ENCODE measurements at regions not wholly inside any gene's neighbourhood (a gene's known extent, or its start where the extent isn't known, plus 50 kb on each side); places are given as distances from the start of the nearest gene placed in this dataset.
"Not testable (repeated sequence)": the region's sequence is repeated elsewhere in the genome, so short reads cannot be mapped to it uniquely, and the experiment has no call there.

DNA sequence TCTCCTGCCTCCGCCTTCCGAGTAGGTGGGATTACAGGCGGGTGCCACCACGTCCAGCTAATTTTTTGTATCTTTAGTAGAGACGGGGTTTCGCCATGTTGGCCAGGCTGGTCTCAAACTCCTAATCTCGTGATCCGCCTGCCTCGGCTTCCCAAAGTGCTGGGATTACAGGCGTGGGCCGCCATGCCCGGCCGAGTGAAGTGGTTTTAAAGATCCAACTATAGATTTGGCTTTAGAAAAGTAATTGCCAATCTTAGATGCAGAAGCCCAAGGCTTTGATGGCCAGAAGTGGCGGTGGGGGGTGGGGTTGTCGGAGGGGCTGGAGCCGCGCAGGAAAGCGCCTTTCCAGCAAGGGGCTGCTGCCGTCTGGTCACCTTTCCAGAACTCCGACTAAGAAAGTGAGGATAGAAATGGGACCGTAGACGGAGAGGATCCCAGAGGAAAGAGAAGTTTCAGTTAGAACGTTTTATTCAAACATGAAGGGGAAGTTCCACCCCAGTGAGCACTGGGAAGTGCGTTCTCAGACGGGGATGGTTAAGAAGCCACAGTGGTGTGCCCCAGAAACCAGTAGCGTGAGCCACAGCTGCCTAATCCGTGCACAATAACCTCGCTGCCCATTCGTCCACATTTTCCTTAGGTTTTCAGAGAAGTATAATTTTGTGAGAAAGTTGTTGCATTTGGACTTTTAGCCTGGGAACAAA, 69.7 kb downstream of the DLL1 start:
- ATAC-seq, result no peak
- intact Hi-C loops (cut with DNase I), result no loop called here
- Histone ChIP-seq H3K27me3 (no peaks in the 10 kb centered on the region), H3K4me1 (peaks cover 12% of the 10 kb centered on the region), H3K36me3 (no peaks in the 10 kb centered on the region), H3K9me3 (no peaks in the 10 kb centered on the region), H3K4me3 (no peak overlapping the region), H3K27ac (no peak overlapping the region)
- TF ChIP-seq, protein P1, sequence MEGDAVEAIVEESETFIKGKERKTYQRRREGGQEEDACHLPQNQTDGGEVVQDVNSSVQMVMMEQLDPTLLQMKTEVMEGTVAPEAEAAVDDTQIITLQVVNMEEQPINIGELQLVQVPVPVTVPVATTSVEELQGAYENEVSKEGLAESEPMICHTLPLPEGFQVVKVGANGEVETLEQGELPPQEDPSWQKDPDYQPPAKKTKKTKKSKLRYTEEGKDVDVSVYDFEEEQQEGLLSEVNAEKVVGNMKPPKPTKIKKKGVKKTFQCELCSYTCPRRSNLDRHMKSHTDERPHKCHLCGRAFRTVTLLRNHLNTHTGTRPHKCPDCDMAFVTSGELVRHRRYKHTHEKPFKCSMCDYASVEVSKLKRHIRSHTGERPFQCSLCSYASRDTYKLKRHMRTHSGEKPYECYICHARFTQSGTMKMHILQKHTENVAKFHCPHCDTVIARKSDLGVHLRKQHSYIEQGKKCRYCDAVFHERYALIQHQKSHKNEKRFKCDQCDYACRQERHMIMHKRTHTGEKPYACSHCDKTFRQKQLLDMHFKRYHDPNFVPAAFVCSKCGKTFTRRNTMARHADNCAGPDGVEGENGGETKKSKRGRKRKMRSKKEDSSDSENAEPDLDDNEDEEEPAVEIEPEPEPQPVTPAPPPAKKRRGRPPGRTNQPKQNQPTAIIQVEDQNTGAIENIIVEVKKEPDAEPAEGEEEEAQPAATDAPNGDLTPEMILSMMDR (IDR thresholded peaks at IDR 0.05), result no peak
- DNase-seq, result no peak

DNA sequence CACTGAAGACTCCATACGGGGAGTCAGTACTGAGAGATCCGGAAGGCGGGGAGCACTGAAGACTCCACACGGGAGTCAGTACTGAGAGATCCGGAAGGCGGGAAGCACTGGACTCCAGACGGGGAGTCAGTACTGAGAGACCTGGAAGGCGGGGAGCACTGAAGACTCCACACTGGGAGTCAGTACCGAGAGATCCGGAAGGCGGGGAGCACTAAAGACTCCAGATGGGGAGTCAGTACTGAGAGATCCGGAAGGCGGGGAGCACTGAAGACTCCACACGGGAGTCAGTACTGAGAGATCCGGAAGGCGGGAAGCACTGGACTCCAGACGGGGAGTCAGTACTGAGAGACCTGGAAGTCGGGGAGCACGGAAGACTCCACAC, 77.2 kb downstream of the DLL1 start:
- H3K9me3 ChIP-seq; H3K4me3 ChIP-seq; H3K36me3 ChIP-seq; intact Hi-C loops (cut with DNase I); H3K27ac ChIP-seq; DNase-seq; H3K4me1 ChIP-seq; ATAC-seq: not testable (repeated sequence)
- peaks cover 21% of the 10 kb centered on the region for H3K27me3 ChIP-seq

DNA sequence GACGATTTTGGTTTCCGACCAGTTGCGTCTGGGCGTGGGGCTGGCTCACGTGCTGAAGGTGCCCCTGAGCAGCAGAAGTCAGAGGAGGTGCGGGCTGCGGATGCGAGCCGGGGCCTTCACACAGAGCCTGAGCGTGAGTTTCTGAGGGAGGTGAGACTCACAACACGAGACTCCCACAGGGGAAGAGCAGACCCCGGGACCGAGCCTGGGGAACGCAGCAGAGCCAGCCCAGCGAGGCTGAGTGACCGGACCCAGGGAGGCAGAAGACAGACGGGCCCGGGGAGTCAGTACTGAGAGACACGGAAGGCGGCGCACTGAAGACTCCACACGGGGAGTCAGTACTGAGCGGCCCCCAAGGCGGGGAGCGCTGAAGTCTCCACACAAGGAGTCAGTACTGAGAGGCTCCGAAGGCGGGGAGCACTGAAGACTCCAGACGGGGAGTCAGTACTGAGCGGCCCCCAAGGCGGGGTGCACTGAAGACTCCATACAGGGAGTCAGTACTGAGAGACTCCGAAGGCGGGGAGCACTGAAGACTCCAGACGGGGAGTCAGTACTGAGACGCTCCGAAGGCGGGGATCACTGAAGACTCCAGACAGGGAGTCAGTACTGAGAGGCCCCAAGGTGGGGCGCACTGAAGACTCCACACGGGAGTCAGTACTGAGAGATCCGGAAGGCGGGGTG, 77.8 kb downstream of the DLL1 start:
- no peak for DNase-seq
- intact Hi-C loops (cut with DNase I), result no loop called here

DNA sequence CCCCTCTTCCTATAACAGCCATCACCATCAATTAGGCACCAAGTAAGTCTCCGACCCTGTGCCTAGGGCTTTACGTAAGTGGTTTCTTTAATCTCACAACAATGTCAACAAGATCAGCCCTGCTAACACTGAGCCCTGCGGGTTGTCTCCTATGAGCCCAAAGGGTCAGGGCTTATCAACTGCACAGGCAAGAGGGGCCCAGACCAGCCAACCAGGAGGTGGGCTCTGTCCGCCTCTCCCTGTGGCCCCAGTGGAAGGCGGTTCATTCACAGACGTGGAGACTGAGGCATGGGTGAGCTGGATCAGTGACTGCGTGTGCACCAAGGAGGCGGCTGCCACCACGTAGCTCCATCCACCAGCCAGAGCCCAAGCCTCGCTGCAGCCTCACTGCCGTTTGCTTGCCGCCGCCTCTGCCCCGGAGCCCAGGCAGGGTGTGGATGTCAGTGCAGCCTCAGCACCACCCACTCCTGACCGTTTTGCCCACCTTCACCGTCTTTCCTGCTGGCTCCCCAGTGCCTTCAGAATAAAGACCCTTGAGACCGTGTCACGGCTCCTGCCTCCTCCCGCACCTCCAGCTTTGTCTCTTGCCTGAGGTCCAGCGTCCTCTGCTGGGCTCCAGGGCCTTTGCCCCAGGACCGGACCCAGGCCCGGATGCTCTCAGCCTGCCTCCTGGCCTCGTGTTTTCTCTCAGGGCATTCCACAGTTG, 78.7 kb downstream of the DLL1 start:
- ATAC-seq, result no peak
- Histone ChIP-seq H3K36me3 (no peaks in the 10 kb centered on the region), H3K9me3 (no peaks in the 10 kb centered on the region), H3K27me3 (peaks cover 21% of the 10 kb centered on the region), H3K4me1 (no peaks in the 10 kb centered on the region), H3K27ac (no peak overlapping the region), H3K4me3 (no peak overlapping the region)
- DNase-seq, result peak; percentile 53
- TF ChIP-seq, protein P1 (IDR thresholded peaks at IDR 0.05), result no peak
- intact Hi-C loops (cut with DNase I), result no loop called here

More for the DNA sequence above, 77.8 kb downstream of the DLL1 start:
- Histone ChIP-seq H3K4me1 (no peaks in the 10 kb centered on the region), H3K27ac (no peak overlapping the region), H3K4me3 (no peak overlapping the region), H3K36me3 (no peaks in the 10 kb centered on the region), H3K27me3 (peaks cover 21% of the 10 kb centered on the region), H3K9me3 (no peaks in the 10 kb centered on the region)
- ATAC-seq, result no peak
- TF ChIP-seq, protein P1 (IDR thresholded peaks at IDR 0.05), result no peak

DNA sequence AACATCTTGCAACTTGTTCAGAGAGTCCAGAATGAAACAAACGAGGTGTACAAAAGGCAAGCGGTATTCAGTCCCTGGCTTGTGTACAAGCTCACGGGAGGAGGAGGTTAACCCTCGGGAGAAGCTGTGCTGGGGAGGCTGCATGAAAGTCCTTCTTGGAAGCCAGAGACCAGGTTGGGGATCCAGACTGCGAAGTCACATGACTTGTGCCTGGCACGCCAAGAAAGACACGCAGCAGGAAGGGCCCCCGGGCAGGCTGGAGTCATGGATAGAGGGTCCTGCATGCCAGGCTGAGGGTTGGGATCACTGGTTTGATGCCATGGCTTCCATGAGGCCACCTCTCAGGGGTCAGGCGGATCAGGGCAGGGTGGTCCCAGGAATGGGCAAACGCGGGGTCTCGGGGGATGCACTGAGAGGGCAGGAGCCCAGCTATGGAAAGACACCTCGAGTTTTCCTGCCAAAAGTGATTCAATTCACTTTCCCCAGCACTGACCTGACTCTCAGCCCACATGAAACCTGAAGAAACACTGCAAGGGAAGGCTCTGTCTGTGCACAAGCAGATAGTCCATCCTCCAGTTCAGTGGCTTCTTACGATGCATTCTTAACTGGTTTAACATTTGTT, 79.4 kb downstream of the DLL1 start:
- H3K27me3 ChIP-seq, result peaks cover 21% of the 10 kb centered on the region
- no peak for DNase-seq

More for the DNA sequence above, 79.4 kb downstream of the DLL1 start:
- H3K4me3 ChIP-seq, result no peak overlapping the region
- no peak for ATAC-seq
- no peaks in the 10 kb centered on the region for H3K36me3 ChIP-seq
- TF ChIP-seq, protein P1 (IDR thresholded peaks at IDR 0.05), result no peak
- H3K4me1 ChIP-seq, result no peaks in the 10 kb centered on the region
- intact Hi-C loops (cut with DNase I), result no loop called here
- no peaks in the 10 kb centered on the region for H3K9me3 ChIP-seq
- no peak overlapping the region for H3K27ac ChIP-seq

Measured in upper lobe of right lung (tissue), 1 donor.